SK-N-SH treated with all-trans-retinoic acid at 6 μM for 48 hours (cell line): ENCODE measurements at regions not wholly inside any gene's neighbourhood (a gene's known extent, or its start where the extent isn't known, plus 50 kb on each side); places are given as distances from the start of the nearest gene placed in this dataset.
A peak's percentile ranks its signal among the peaks of the same experiment; 100 is the strongest.

Source experiments
- ARNTL ChIP-seq: fragments of 450-650 bp; formaldehyde crosslinking; IDR thresholded peaks from 2 replicates; pipeline ENCODE4 v1.5.0; 2020; ENCODE audit warnings: low read depth, mild to moderate bottlenecking, moderate library complexity, borderline replicate concordance
- CREB5 ChIP-seq: fragments of 250-450 bp; sonication (Bioruptor Pico); IDR thresholded peaks from 2 replicates; pipeline ENCODE4 v1.5.1; 2020; ENCODE audit warnings: low read depth, mild to moderate bottlenecking, moderate library complexity
- GLIS3 ChIP-seq: fragments of 250-450 bp; sonication (Bioruptor Pico); IDR thresholded peaks from 2 replicates; pipeline ENCODE4 v1.5.0; 2020; ENCODE audit warnings: mild to moderate bottlenecking, moderate library complexity
- ISL1 ChIP-seq: fragments of 250-450 bp; sonication (Bioruptor Pico); IDR thresholded peaks from 2 replicates; pipeline ENCODE4 v2.1.2; 2022; ENCODE audit warnings: mild to moderate bottlenecking, moderate library complexity
- PATZ1 ChIP-seq: fragments of 250-450 bp; sonication (Bioruptor Pico); IDR thresholded peaks from 2 replicates; pipeline ENCODE4 v1.8.0; 2020; ENCODE audit warnings: mild to moderate bottlenecking, moderate library complexity, borderline replicate concordance
- PPARA ChIP-seq: fragments of 250-450 bp; sonication (Bioruptor Pico); IDR thresholded peaks from 2 replicates; pipeline ENCODE4 v1.5.0; 2020; ENCODE audit warnings: mild to moderate bottlenecking, borderline replicate concordance
- RARB ChIP-seq: fragments of 250-450 bp; sonication (Bioruptor Pico); IDR thresholded peaks from 2 replicates; pipeline ENCODE4 v1.8.0; 2021; ENCODE audit warnings: mild to moderate bottlenecking, moderate library complexity
- SNAI2 ChIP-seq: fragments of 250-450 bp; sonication (Bioruptor Pico); IDR thresholded peaks from 2 replicates; pipeline ENCODE4 v1.5.0; 2020; ENCODE audit warnings: mild to moderate bottlenecking, moderate library complexity
- TSHZ2 ChIP-seq: fragments of 250-450 bp; sonication (Bioruptor Pico); IDR thresholded peaks from 2 replicates; pipeline ENCODE4 v1.5.0; 2020; ENCODE audit warnings: mild to moderate bottlenecking, moderate library complexity
- ZFP3 ChIP-seq: fragments of 250-450 bp; sonication (Bioruptor Pico); IDR thresholded peaks from 2 replicates; pipeline ENCODE4 v1.5.0; 2020; ENCODE audit warnings: mild to moderate bottlenecking, moderate library complexity
- ZFP30 ChIP-seq: fragments of 450-650 bp; formaldehyde crosslinking; IDR thresholded peaks from 2 replicates; pipeline ENCODE4 v1.5.0; 2022; ENCODE audit warnings: mild to moderate bottlenecking, moderate library complexity
- ZNF565 ChIP-seq: fragments of 450-650 bp; formaldehyde crosslinking; conservative IDR thresholded peaks from 2 replicates; pipeline ENCODE4 v1.5.0; 2020; ENCODE audit warnings: low read depth, mild to moderate bottlenecking, moderate library complexity
- ZNF70 ChIP-seq: fragments of 450-650 bp; formaldehyde crosslinking; IDR thresholded peaks from 2 replicates; pipeline ENCODE4 v1.5.0; 2020; ENCODE audit warnings: mild to moderate bottlenecking, moderate library complexity

DNA sequence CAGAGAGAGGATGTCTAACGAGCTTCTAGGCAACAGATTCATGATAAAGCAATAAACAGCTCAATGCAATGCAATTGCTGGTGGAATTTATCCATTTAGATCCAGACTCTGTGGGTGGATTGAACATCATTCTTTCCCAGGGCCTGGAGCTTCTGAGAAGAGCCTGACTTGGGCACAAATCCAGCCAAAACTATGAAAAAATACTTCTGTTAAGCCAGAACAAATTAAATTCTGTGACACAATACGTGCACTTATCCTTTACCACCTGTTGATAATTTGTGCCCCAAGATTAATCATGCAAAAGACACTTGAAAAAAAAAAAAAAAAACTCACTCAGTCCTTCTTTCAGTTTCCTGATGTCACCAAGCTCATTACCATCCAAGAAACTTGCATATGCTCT, 446.0 kb upstream of the DCN start:
- TF ChIP-seq SNAI2 (CRISPR knock-in tag) (no peak), GLIS3 (CRISPR knock-in tag) (no peak), PATZ1 (no peak), ARNTL (no peak), ZFP3 (CRISPR knock-in tag) (no peak), RARB (CRISPR knock-in tag) (no peak), ZFP30 (CRISPR knock-in tag) (no peak), PPARA (CRISPR knock-in tag) (no peak), ISL1 (CRISPR knock-in tag) (peak; percentile 17; the same call in 1 of the 2 replicates), ZNF565 (CRISPR knock-in tag) (no peak), CREB5 (CRISPR knock-in tag) (no peak), ZNF70 (CRISPR knock-in tag) (no peak), TSHZ2 (CRISPR knock-in tag) (no peak)
